ENCODE measurements at regions not wholly inside any gene's neighbourhood (a gene's known extent, or its start where the extent isn't known, plus 50 kb on each side); places are given as distances from the start of the nearest gene placed in this dataset.

DNA sequence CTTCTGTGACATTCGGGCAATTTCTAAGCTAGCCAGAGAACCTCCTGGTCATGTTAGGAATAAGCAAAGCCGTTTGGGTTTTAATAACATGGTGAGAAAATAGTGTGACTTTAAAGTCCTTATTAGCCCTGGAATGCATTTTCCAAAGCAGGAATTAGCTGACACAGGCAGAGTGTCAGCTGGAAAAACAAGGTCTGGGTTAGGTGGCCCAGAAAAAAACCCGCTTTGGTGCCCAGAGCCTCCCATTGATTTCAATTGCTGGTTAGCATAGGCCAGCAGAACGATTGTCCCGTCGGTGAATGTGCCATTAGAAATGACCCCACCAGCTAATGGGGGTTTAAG lies 62.1 kb upstream of the CPEB4 start:
- no peak for DNase-seq (ENCODE audit: low read depth in 2 of 2, low spot score in 1 of 2)

DNA sequence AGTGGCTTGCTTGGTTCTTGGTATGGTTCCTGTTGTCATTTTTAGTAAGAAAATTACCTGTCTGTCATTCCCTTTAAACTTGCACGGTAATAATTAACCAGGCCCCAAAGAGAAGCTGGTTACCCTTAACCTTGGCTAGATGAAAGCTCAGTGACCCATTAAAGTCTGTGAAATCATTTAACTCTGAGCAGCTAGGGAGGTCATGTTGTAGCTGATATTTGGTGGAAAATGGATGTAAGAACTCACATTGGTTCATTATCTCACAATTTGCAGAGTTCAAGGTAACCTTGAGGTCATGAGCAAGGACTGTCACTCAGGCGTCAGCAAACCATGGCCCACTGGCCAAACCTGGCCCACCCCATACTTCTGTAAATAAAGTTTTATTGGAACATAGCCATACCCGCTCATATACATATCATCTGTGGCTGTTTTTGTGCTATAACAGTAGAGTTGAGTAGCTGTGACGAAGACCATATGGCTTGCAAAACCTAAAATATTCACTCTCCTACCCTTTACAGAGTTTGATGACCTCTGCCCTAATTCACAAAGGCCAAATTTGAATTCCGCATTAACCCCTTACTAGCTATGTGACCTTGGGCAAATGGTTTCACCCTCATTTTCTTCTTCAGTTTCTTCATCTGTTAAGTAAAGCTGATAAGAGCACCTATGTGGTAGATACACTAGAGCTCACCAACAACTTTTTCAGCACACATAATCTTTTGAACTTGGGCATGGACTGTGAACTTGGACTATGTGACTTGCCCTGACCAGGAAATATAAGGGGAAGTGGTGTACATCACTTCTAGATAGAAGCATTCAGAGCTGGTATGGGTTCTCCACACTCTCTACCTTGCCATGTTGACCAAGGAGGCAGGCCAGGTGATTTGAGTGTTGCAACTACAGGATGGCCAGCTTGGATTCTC lies 61.5 kb upstream of the CPEB4 start:
- no peak for DNase-seq (ENCODE audit: low read depth in 2 of 2, low spot score in 1 of 2)

DNA sequence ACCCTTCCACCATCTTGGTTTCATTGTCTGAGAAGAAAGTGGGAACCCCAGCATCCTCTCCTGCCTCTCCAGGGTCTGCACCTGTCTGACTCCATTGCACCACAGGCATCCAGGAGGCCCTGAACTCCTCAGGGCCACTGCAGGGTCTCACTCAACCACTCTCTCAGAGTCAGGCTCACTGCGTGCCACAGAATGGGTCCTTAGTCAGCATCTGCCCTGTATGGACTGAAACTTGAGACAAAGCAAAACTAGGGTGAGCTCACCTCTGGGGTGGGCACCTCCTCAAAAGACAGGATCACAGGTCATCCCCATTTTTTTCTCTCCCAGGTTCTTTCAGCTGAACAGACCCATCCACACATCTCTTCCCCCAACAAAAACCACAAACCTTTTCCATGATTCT lies 59.2 kb upstream of the CPEB4 start:
- DNase-seq (ENCODE audit: low read depth in 2 of 2, low spot score in 1 of 2), result no peak

DNA sequence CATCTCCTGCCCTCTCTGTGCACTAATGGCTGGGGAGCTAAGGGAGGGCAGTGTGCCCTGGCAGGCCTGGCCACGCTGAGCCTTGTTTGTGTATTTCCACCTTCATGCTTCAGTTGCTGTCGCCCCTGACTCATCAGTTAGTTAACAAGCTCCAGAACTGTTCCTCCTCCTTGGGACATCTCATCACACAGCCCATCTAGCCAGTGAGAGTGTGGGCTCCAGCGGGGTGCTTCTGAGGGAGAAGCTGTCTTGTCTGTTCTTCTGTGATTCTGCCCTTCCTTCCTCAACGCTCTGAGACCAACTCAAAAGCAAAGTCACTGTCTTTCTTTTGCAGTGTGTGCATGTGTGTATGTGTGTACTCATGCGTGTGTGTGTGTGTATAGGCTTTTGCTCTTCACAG lies 58.3 kb upstream of the CPEB4 start:
- DNase-seq (ENCODE audit: low read depth in 2 of 2, low spot score in 1 of 2), result no peak

DNA sequence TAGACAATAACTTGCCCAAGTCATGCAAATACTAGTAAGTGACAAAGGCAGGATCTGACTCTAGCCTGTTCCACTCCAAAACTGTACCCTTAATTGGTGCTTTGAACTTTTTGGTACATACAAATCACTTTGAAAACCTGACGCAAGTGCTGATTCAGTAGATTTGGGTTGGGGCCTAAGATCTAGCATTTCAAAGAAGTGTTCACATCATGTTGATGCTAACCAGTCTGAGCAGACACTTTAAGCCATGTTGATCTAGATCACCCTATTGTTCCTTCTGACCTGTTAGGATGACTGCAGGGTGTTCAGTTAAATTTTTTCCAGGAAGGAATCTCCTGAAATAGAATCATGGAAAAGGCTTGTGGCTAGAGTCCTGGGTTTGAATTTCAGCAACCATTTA lies 57.7 kb upstream of the CPEB4 start:
- DNase-seq (ENCODE audit: low read depth in 2 of 2, low spot score in 1 of 2), result no peak

DNA sequence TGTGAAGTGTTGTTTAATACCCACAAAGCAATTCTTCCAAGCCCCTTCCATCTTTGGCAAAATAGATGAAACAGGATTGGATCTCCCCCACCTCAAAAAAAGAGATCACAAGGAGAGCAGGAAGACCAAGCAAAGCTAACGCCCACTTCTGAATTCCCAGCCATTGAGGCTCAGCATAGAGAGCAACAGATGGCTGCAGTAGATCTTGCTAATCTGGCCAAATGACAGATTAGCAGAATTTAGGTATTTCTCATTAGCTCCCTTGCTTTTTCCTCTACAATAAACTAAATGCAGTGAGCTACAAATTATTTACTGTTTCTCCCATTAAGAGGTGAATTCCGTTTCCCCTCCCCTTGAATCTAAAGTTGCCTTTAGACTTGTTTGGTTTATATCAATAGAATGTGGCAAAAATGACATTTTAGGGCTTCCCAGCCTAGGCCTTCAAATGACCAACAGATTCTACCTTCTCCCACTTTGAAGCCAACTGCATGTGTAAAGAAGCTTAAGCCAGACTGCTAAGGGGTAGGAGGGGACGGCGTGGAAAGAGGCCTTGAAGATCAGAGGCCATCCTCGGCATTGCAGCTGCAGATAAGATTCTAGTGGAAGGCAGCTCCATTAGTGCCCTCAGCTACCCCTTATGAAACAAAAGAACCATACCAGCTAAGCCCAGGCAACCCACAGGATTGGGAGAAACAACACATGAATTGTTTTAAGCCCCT lies 56.8 kb upstream of the CPEB4 start:
- no peak for DNase-seq (ENCODE audit: low read depth in 2 of 2, low spot score in 1 of 2)

DNA sequence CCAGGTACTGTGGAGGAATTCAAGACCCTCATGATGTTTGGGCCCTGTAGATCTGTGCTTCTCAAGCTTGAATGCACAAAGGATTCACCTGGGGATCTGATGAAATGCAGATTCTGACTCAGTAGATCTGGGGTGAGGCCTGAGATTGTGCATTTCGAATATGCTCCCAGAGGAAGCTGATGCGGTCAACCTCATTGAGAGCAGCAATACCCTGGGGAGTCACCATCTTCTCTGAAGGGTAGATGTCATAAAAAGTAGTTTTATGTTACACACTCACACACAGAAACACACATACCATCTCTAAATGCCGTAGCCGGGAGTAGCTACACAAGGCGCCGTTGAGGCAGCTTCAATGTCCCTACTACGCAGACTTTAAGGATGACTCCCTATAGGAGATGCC lies 55.8 kb upstream of the CPEB4 start:
- no peak for DNase-seq (ENCODE audit: low read depth in 2 of 2, low spot score in 1 of 2)

DNA sequence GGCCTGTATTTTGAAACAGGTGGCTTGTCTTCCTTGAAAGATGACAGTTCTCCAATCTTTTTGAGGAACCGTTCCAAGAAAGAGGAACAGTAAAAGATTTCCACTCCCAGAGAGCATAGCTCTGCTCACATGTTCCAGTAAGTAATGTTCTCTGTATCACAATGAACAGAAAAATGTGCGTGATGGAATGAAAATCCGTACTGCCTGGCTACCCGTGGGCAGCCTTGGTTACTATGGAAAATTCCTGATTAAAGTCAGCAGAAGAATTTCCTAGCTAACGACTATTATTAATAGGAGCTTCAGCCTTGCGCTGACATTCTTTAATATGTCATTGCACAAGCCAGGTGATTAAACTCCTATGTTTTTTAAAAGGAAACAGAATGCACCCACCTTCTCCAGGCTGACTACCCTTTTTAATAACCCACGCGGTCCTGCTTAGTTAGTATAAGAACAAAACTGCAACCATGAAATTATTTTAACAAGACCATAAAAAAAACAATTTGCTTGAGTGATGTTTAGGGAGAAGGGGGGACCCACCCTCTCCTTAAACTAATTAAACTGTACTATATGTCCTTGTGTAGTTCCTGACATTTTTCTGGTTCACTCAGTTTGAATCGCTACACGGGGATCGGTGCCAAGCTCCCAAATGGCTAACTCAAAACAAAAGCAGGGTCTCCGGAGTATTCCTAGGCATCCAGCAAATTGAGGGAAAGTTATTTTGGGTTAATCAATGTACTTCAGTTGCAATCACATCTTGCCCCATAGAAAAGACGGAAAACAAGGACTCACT lies 54.8 kb upstream of the CPEB4 start:
- no peak for DNase-seq (ENCODE audit: low read depth in 2 of 2, low spot score in 1 of 2)

DNA sequence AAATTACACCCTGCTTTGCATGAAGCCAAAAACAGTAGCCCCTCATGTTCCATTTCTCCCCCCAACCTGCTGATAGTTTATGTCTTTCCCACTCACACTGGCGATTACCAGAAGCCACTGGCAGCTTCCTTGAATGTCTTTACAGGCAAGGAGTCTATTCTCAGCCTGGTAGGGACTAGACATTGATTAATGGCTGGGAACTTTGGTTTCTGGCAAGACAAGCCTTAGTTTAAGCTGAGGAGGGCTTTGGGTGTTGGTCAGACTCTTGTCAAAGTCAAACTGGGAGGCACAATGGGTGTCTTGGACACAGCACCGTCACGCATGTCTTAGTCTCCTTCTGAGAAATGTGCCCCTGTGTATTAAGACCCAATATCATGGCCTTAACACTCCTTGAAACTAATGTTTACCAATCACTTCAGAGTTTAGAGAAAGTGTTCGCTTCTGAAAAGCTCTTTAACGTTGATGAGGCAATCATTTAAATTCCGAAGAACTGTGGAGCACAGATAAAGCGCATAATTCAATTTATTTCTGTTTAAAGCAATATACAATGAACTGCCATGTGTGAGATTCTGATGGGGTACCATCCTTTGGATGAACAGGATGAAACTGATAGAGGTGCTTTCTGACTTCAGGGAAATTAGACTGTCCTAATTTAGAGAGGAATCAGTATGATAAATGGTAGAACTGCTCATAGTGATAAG lies 53.9 kb upstream of the CPEB4 start:
- no peak for DNase-seq (ENCODE audit: low read depth in 2 of 2, low spot score in 1 of 2)

DNA sequence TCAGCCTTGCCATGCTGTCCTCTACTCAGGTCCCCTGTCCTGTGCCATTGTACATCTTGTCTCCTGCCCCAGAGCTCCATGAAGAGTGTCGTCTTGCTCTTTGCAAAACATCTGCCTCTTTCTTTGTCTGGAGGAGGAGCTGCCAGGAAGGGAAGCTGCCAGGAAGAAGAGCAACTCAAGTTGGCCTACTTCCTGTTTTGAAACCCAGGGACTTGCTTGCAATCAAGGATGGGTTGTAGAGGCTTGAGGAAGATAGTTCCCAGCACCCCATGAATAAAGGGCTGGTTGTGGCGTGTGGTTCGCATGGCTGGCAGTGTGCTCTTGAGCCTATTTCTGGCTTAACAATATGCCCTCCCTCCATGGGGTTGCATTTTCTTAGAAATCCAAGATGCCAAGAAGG lies 53.0 kb upstream of the CPEB4 start:
- no peak for DNase-seq (ENCODE audit: low read depth in 2 of 2, low spot score in 1 of 2)

DNA sequence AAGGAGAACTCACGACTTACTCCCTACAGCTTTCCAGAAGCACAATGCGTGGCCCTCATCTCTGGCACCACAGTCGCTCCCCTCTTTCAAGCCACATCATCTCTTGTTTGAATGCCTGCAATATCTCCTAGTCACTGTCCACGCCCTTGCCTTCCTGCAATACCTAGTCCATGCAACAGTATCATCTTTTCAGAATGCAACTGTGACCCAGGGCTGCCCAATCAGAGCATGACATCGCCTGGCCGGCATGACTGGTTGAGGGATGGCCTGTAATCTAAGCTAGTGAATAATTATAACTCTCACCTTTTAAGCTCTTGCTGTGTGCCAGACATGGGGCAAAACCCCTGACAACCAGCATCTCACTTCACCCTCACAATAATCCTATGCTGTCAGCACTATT lies 52.5 kb upstream of the CPEB4 start:
- DNase-seq (ENCODE audit: low read depth in 2 of 2, low spot score in 1 of 2), result no peak

DNA sequence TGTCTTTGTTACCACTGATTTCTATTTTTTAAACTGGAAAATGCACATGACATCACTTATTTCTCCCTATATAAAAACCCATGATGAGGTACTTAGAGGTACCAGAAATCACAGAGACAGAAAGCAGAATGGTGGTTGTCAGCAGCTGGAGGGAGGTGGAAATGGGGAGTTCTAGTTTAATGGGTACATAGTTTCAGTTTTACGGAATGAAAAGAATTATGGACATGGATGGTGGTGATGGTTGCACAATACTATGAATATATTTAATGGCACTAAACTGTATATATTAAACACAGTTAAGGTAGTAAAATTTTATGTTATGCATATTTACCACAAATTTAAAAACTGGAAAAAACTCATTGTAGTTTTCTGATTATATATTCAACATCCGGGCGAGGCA lies 50.5 kb upstream of the CPEB4 start:
- DNase-seq (ENCODE audit: low read depth in 2 of 2, low spot score in 1 of 2), result no peak
